HG03175 (cell line): ENCODE measurements at regions not wholly inside any gene's neighbourhood (a gene's known extent, or its start where the extent isn't known, plus 50 kb on each side); places are given as distances from the start of the nearest gene placed in this dataset.
"Not testable (repeated sequence)": the region's sequence is repeated elsewhere in the genome, so short reads cannot be mapped to it uniquely, and the experiment has no call there.

Source experiments
- ATAC-seq: cut with Tn5 transposase; IDR thresholded peaks from one replicate; pipeline ENCODE4 v1.9.1; 2021; ENCODE audit warnings: mild to moderate bottlenecking, moderate library complexity; ENCODE audit not compliant: unreplicated experiment

GRCh38 chr2:174697255-174697654 is 67.0 kb downstream of the CHRNA1 start:
- peak; percentile 97 for ATAC-seq

- ATAC-seq: no peak
Observed at GRCh38 chr2:174694920-174695319, 69.4 kb downstream of the CHRNA1 start.

GRCh38 chr2:174694196-174694878 is 69.9 kb downstream of the CHRNA1 start:
- no peak for ATAC-seq

GRCh38 chr2:174693344-174693743 is 70.9 kb downstream of the CHRNA1 start:
- no peak for ATAC-seq

- ATAC-seq: no peak
Observed at GRCh38 chr2:174692256-174692919, 71.9 kb downstream of the CHRNA1 start.

GRCh38 chr2:174691201-174691779 is 73.0 kb downstream of the CHRNA1 start:
- ATAC-seq: no peak

- no peak for ATAC-seq
Observed at GRCh38 chr2:174690026-174690425, 74.2 kb downstream of the CHRNA1 start.

- ATAC-seq: no peak
Observed at GRCh38 chr2:174688079-174688478, 76.2 kb downstream of the CHRNA1 start.

GRCh38 chr2:174686430-174686829 is 77.8 kb downstream of the CHRNA1 start:
- no peak for ATAC-seq

- ATAC-seq: no peak
Observed at GRCh38 chr2:174683392-174683759, 80.9 kb downstream of the CHRNA1 start.

- peak; percentile 66 for ATAC-seq
Observed at GRCh38 chr2:174682578-174683391, 81.5 kb downstream of the CHRNA1 start.

- ATAC-seq: peak; percentile 44
Observed at GRCh38 chr2:174682007-174682577, 82.2 kb downstream of the CHRNA1 start.

GRCh38 chr2:174681099-174682006 is 82.9 kb downstream of the CHRNA1 start:
- ATAC-seq: no peak

- ATAC-seq: no peak
Observed at GRCh38 chr2:174680221-174680620, 82.6 kb upstream of the WIPF1 start.

- ATAC-seq: no peak
Observed at GRCh38 chr2:174678395-174678794, 80.8 kb upstream of the WIPF1 start.

GRCh38 chr2:174675615-174676014 is 78.0 kb upstream of the WIPF1 start:
- ATAC-seq: no peak

GRCh38 chr2:174673876-174674275 is 76.3 kb upstream of the WIPF1 start:
- no peak for ATAC-seq

- no peak for ATAC-seq
Observed at GRCh38 chr2:174673440-174673839, 75.8 kb upstream of the WIPF1 start.

GRCh38 chr2:174671532-174671931 is 73.9 kb upstream of the WIPF1 start:
- ATAC-seq: not testable (repeated sequence)

GRCh38 chr2:174670446-174670845 is 72.8 kb upstream of the WIPF1 start:
- ATAC-seq: no peak
